DND-41 (cell line): ENCODE measurements at regions not wholly inside any gene's neighbourhood (a gene's known extent, or its start where the extent isn't known, plus 50 kb on each side); places are given as distances from the start of the nearest gene placed in this dataset.

Source experiments
- ATAC-seq: fragments of 200-7000 bp; cut with Tn5 transposase; 3 replicates; pipeline ENCODE4 v1.9.1; 2021; ENCODE audit warnings: low read depth; ENCODE audit not compliant: insufficient read depth
- DNase-seq: peaks from one replicate; pipeline ENCODE4 v3.0.0-alpha.2; 2020
- H2AFZ ChIP-seq: 2 replicates; pipeline ENCODE4 v1.6.0; 2012; ENCODE audit warnings: low read depth, low read length
- H3K27ac ChIP-seq: 2 replicates; pipeline ENCODE4 v1.5.1; 2012; ENCODE audit warnings: low read length, inconsistent platforms
- H3K27me3 ChIP-seq: fragments of 200-600 bp; sonication (generic); 2 replicates; pipeline ENCODE4 v1.6.0; 2012; ENCODE audit warnings: low read length, mild to moderate bottlenecking, inconsistent platforms; ENCODE audit not compliant: insufficient read depth, poor library complexity
- H3K36me3 ChIP-seq: 2 replicates; pipeline ENCODE4 v1.5.1; 2012; ENCODE audit warnings: low read length, inconsistent platforms; ENCODE audit not compliant: insufficient read depth
- H3K4me1 ChIP-seq: 2 replicates; pipeline ENCODE4 v1.5.1; 2012; ENCODE audit warnings: mild to moderate bottlenecking, low read length; ENCODE audit not compliant: insufficient read depth
- H3K4me2 ChIP-seq: 2 replicates; pipeline ENCODE4 v1.6.0; 2012; ENCODE audit warnings: mild to moderate bottlenecking, moderate library complexity, low read length, inconsistent platforms; ENCODE audit not compliant: insufficient read depth
- H3K4me3 ChIP-seq, 2 experiments: fragments of 200-600 bp in 1 of 2; shearing (Covaris generic) in 1 of 2; 2 replicates each; pipeline ENCODE4 v1.5.1; 2012 to 2016; ENCODE audit warnings: inconsistent platforms in 2 of 2, low read length in 2 of 2, mild to moderate bottlenecking in 2 of 2, low read depth in 1 of 2, moderate library complexity in 1 of 2
- H3K79me2 ChIP-seq: 2 replicates; pipeline ENCODE4 v1.6.0; 2012; ENCODE audit warnings: low read length, inconsistent platforms; ENCODE audit not compliant: insufficient read depth
- H3K9ac ChIP-seq: 2 replicates; pipeline ENCODE4 v1.6.0; 2012; ENCODE audit warnings: low read depth, mild to moderate bottlenecking, inconsistent platforms, low read length, moderate library complexity
- H3K9me3 ChIP-seq: 2 replicates; pipeline ENCODE4 v1.5.1; 2012; ENCODE audit warnings: low read length, moderate library complexity, mild to moderate bottlenecking, inconsistent platforms; ENCODE audit not compliant: insufficient read depth, severe bottlenecking
- H4K20me1 ChIP-seq: 2 replicates; pipeline ENCODE4 v1.6.0; 2012; ENCODE audit warnings: low read length; ENCODE audit not compliant: insufficient read depth
- CTCF ChIP-seq: IDR thresholded peaks from 2 replicates; pipeline ENCODE4 v1.5.1; 2012; ENCODE audit warnings: borderline replicate concordance, low read length, moderate library complexity, mild to moderate bottlenecking; ENCODE audit not compliant: poor library complexity, severe bottlenecking; ENCODE audit errors: extremely low read depth
- EZH2 ChIP-seq: IDR thresholded peaks from 3 replicates; pipeline ENCODE4 v1.6.1; 2012; ENCODE audit warnings: borderline replicate concordance, low read depth, mild to moderate bottlenecking, moderate library complexity, low read length, inconsistent platforms; ENCODE audit not compliant: severe bottlenecking

GRCh38 chr18:54089749-54090459, 134.6 kb downstream of the MBD2 start:
- DNase-seq, result no peak
- H2AFZ ChIP-seq, result no peak overlapping the region
- H3K79me2 ChIP-seq, result no peaks in the 10 kb centered on the region
- no peak overlapping the region for H3K4me2 ChIP-seq
- H3K36me3 ChIP-seq, result no peaks in the 10 kb centered on the region
- no peak overlapping the region for H3K4me3 ChIP-seq
- no peaks in the 10 kb centered on the region for H3K27me3 ChIP-seq
- no peak overlapping the region for H3K9ac ChIP-seq
- no peaks in the 10 kb centered on the region for H3K4me1 ChIP-seq
- no peak for TF ChIP-seq EZH2
- TF ChIP-seq CTCF, result no peak
- H4K20me1 ChIP-seq, result no peaks in the 10 kb centered on the region
- no peaks in the 10 kb centered on the region for H3K9me3 ChIP-seq
- no peak overlapping the region for H3K27ac ChIP-seq
- ATAC-seq, result no peak

- H3K79me2 ChIP-seq, result no peaks in the 10 kb centered on the region
- ATAC-seq (no peak), DNase-seq (no peak)
- no peak overlapping the region for H3K9ac ChIP-seq
- peaks cover 8% of the 10 kb centered on the region for H3K9me3 ChIP-seq
- TF ChIP-seq CTCF (no peak), EZH2 (no peak)
- H4K20me1 ChIP-seq, result no peaks in the 10 kb centered on the region
- no peak overlapping the region for H2AFZ ChIP-seq
- no peak overlapping the region for H3K27ac ChIP-seq
- H3K4me2 ChIP-seq, result no peak overlapping the region
- no peaks in the 10 kb centered on the region for H3K36me3 ChIP-seq
- no peaks in the 10 kb centered on the region for H3K27me3 ChIP-seq
- H3K4me1 ChIP-seq, result no peaks in the 10 kb centered on the region
- H3K4me3 ChIP-seq, result no peak overlapping the region
Observed at GRCh38 chr18:54086863-54087262, 137.6 kb downstream of the MBD2 start.

GRCh38 chr18:54086046-54086802, 138.2 kb downstream of the MBD2 start:
- H3K4me2 ChIP-seq, result no peak overlapping the region
- no peaks in the 10 kb centered on the region for H3K4me1 ChIP-seq
- no peak overlapping the region for H3K27ac ChIP-seq
- H2AFZ ChIP-seq, result no peak overlapping the region
- H3K36me3 ChIP-seq, result no peaks in the 10 kb centered on the region
- no peaks in the 10 kb centered on the region for H4K20me1 ChIP-seq
- DNase-seq (no peak), ATAC-seq (no peak)
- H3K4me3 ChIP-seq, result no peak overlapping the region
- peaks cover 8% of the 10 kb centered on the region for H3K9me3 ChIP-seq
- no peak for TF ChIP-seq EZH2
- no peak for TF ChIP-seq CTCF
- H3K9ac ChIP-seq, result no peak overlapping the region
- no peaks in the 10 kb centered on the region for H3K79me2 ChIP-seq
- H3K27me3 ChIP-seq, result no peaks in the 10 kb centered on the region
